Loucy (cell line): ENCODE measurements at regions not wholly inside any gene's neighbourhood (a gene's known extent, or its start where the extent isn't known, plus 50 kb on each side); places are given as distances from the start of the nearest gene placed in this dataset.

Experiments
- H2AFZ ChIP-seq: fragments of 200-600 bp; sonication (generic); 2 replicates; pipeline ENCODE4 v1.6.0; 2016; ENCODE audit warnings: antibody characterized with exemption, mild to moderate bottlenecking, low read length, moderate library complexity
- H3F3A ChIP-seq: fragments of 200-600 bp; 2 replicates; pipeline ENCODE4 v1.6.0; 2016; ENCODE audit warnings: antibody characterized with exemption, low read depth, mild to moderate bottlenecking
- H3K27me3 ChIP-seq: fragments of 200-600 bp; sonication (generic); 2 replicates; pipeline ENCODE4 v1.6.1; 2014; ENCODE audit warnings: low read length, mild to moderate bottlenecking; ENCODE audit not compliant: insufficient read depth, poor library complexity, severe bottlenecking
- H3K36me3 ChIP-seq: fragments of 200-600 bp; sonication (generic); 2 replicates; pipeline ENCODE4 v1.6.1; 2016; ENCODE audit warnings: low read length; ENCODE audit not compliant: insufficient read depth
- H3K4me1 ChIP-seq: fragments of 200-600 bp; sonication (generic); 2 replicates; pipeline ENCODE4 v1.5.1; 2014; ENCODE audit warnings: low read length, mild to moderate bottlenecking; ENCODE audit not compliant: insufficient read depth, poor library complexity, severe bottlenecking
- H3K4me2 ChIP-seq: fragments of 200-600 bp; sonication (generic); 2 replicates; pipeline ENCODE4 v1.6.0; 2014; ENCODE audit warnings: antibody characterized with exemption, low read length, low read depth, mild to moderate bottlenecking; ENCODE audit not compliant: poor library complexity, severe bottlenecking
- H3K4me3 ChIP-seq: fragments of 200-600 bp; sonication (generic); 2 replicates; pipeline ENCODE4 v1.5.1; 2014; ENCODE audit warnings: low read length, mild to moderate bottlenecking, mixed read lengths; ENCODE audit not compliant: poor library complexity, severe bottlenecking
- H3K79me2 ChIP-seq: fragments of 200-600 bp; sonication (generic); 2 replicates; pipeline ENCODE4 v1.6.1; 2014; ENCODE audit warnings: low read length; ENCODE audit not compliant: insufficient read depth
- H3K9ac ChIP-seq: fragments of 200-600 bp; sonication (generic); 2 replicates; pipeline ENCODE4 v1.6.0; 2014; ENCODE audit warnings: mild to moderate bottlenecking, low read depth, low read length, moderate library complexity; ENCODE audit not compliant: poor library complexity, severe bottlenecking
- H3K9me2 ChIP-seq: fragments of 200-600 bp; sonication (generic); replicated peaks from 2 replicates; pipeline ENCODE4 v1.6.1; 2016; ENCODE audit warnings: low read depth, low read length, mixed read lengths
- H3K9me3 ChIP-seq: fragments of 200-600 bp; sonication (generic); 2 replicates; pipeline ENCODE4 v1.6.1; 2014; ENCODE audit warnings: mild to moderate bottlenecking, antibody characterized with exemption, low read length, low read depth; ENCODE audit not compliant: insufficient read depth
- H4K20me1 ChIP-seq: fragments of 200-600 bp; sonication (generic); 2 replicates; pipeline ENCODE4 v1.6.0; 2014; ENCODE audit warnings: antibody characterized with exemption, low read length, mild to moderate bottlenecking; ENCODE audit not compliant: insufficient read depth, poor library complexity, severe bottlenecking
- EZH2phosphoT487 ChIP-seq: fragments of 200-600 bp; IDR thresholded peaks from 2 replicates; pipeline ENCODE4 v1.6.1; 2018; ENCODE audit warnings: antibody characterized with exemption, mild to moderate bottlenecking, moderate library complexity, borderline replicate concordance
- TF ChIP-seq, protein P1 (sequence below): fragments of 200-600 bp; sonication (generic); conservative IDR thresholded peaks from 2 replicates; pipeline ENCODE4 v1.5.1; 2014; ENCODE audit warnings: mild to moderate bottlenecking, antibody characterized with exemption, low read length

DNA sequence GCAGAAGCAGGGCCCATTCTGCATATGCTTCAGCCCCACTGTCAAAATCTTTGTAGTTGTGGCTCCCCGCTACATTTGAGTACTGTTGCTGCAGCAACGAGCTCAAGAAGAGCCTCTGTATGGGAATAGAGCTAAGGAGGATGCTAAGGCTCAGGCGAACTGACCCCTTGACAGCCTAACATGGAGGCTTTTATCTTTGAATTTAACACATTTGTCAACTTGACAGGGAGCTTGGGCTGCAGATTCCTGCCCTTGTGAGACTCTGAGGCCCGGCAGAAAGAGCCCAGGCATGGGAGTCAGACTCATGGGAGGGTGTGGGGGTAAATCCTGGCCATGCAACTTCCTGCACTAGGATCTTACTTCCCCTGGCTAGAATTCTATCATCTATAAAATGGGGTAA is 278.7 kb upstream of the CITED2 start:
- Histone ChIP-seq H3K4me2 (no peak overlapping the region), H3K4me3 (no peak overlapping the region), H3K9me3 (no peaks in the 10 kb centered on the region), H3K79me2 (no peaks in the 10 kb centered on the region), H3F3A (no peaks in the 10 kb centered on the region), H3K9ac (no peak overlapping the region), H3K36me3 (no peaks in the 10 kb centered on the region), H3K4me1 (no peaks in the 10 kb centered on the region), H4K20me1 (no peaks in the 10 kb centered on the region), H3K27me3 (no peaks in the 10 kb centered on the region), H2AFZ (no peak overlapping the region), H3K9me2 (no peaks in the 10 kb centered on the region)
- TF ChIP-seq EZH2phosphoT487, result no peak
- TF ChIP-seq, protein P1, sequence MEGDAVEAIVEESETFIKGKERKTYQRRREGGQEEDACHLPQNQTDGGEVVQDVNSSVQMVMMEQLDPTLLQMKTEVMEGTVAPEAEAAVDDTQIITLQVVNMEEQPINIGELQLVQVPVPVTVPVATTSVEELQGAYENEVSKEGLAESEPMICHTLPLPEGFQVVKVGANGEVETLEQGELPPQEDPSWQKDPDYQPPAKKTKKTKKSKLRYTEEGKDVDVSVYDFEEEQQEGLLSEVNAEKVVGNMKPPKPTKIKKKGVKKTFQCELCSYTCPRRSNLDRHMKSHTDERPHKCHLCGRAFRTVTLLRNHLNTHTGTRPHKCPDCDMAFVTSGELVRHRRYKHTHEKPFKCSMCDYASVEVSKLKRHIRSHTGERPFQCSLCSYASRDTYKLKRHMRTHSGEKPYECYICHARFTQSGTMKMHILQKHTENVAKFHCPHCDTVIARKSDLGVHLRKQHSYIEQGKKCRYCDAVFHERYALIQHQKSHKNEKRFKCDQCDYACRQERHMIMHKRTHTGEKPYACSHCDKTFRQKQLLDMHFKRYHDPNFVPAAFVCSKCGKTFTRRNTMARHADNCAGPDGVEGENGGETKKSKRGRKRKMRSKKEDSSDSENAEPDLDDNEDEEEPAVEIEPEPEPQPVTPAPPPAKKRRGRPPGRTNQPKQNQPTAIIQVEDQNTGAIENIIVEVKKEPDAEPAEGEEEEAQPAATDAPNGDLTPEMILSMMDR, result no peak

DNA sequence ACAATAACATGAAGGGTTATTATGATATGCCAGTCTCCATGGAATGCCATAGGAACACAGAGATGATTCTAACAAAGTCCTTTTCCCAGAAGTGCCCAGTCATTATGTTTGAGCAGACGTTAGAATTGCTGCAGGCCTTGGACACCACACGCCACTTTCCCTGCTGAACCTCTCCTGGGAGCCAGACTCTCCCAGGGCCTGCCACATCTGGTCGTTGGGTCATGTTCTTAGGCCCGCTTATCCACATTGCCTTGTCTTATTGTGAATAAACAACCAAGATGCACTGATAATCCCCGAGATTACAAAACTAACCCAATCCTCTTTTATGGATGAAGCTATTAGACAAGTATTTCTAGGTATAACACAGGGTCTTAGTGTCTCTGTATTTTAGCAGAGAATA is 276.5 kb upstream of the CITED2 start:
- Histone ChIP-seq H3K79me2 (no peaks in the 10 kb centered on the region), H3K9ac (no peak overlapping the region), H3K4me3 (no peak overlapping the region), H3K4me2 (no peak overlapping the region), H3K9me3 (no peaks in the 10 kb centered on the region), H3K27me3 (no peaks in the 10 kb centered on the region), H4K20me1 (no peaks in the 10 kb centered on the region), H3K9me2 (no peaks in the 10 kb centered on the region), H3K36me3 (no peaks in the 10 kb centered on the region), H2AFZ (no peak overlapping the region), H3F3A (no peaks in the 10 kb centered on the region), H3K4me1 (no peaks in the 10 kb centered on the region)
- no peak for TF ChIP-seq EZH2phosphoT487
- TF ChIP-seq, protein P1, result no peak

DNA sequence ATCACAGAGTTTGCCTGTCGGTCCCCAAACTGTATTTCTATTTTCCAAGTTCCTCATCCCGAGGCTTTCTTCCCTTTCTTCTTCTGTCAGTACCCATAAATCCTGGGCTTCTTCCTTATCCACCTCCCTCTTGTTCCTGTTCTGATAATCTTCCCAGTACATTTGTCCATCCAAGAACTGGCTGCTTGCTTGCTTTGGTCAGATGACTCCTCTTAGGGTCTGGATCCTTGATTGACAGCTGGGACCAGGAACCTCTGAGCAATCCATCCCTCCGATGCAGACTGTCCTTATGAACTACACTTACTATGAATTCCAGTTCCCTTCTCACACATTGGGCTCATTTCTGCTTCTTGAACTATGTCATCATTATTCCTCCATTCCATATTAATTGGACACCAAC is 275.3 kb upstream of the CITED2 start:
- Histone ChIP-seq H3K4me3 (no peak overlapping the region), H3F3A (no peaks in the 10 kb centered on the region), H3K79me2 (no peaks in the 10 kb centered on the region), H4K20me1 (no peaks in the 10 kb centered on the region), H3K9me3 (no peaks in the 10 kb centered on the region), H3K27me3 (no peaks in the 10 kb centered on the region), H3K36me3 (no peaks in the 10 kb centered on the region), H2AFZ (no peak overlapping the region), H3K4me2 (no peak overlapping the region), H3K9me2 (no peaks in the 10 kb centered on the region), H3K9ac (no peak overlapping the region), H3K4me1 (no peaks in the 10 kb centered on the region)
- TF ChIP-seq, protein P1, result no peak
- no peak for TF ChIP-seq EZH2phosphoT487
